Loucy (cell line): ENCODE measurements at regions not wholly inside any gene's neighbourhood (a gene's known extent, or its start where the extent isn't known, plus 50 kb on each side); places are given as distances from the start of the nearest gene placed in this dataset.

ENCODE experiments used
- H2AFZ ChIP-seq: fragments of 200-600 bp; sonication (generic); 2 replicates; pipeline ENCODE4 v1.6.0; 2016; ENCODE audit warnings: antibody characterized with exemption, mild to moderate bottlenecking, low read length, moderate library complexity
- H3F3A ChIP-seq: fragments of 200-600 bp; 2 replicates; pipeline ENCODE4 v1.6.0; 2016; ENCODE audit warnings: antibody characterized with exemption, low read depth, mild to moderate bottlenecking
- H3K27me3 ChIP-seq: fragments of 200-600 bp; sonication (generic); 2 replicates; pipeline ENCODE4 v1.6.1; 2014; ENCODE audit warnings: low read length, mild to moderate bottlenecking; ENCODE audit not compliant: insufficient read depth, poor library complexity, severe bottlenecking
- H3K36me3 ChIP-seq: fragments of 200-600 bp; sonication (generic); 2 replicates; pipeline ENCODE4 v1.6.1; 2016; ENCODE audit warnings: low read length; ENCODE audit not compliant: insufficient read depth
- H3K4me1 ChIP-seq: fragments of 200-600 bp; sonication (generic); 2 replicates; pipeline ENCODE4 v1.5.1; 2014; ENCODE audit warnings: low read length, mild to moderate bottlenecking; ENCODE audit not compliant: insufficient read depth, poor library complexity, severe bottlenecking
- H3K4me2 ChIP-seq: fragments of 200-600 bp; sonication (generic); 2 replicates; pipeline ENCODE4 v1.6.0; 2014; ENCODE audit warnings: antibody characterized with exemption, low read length, low read depth, mild to moderate bottlenecking; ENCODE audit not compliant: poor library complexity, severe bottlenecking
- H3K4me3 ChIP-seq: fragments of 200-600 bp; sonication (generic); 2 replicates; pipeline ENCODE4 v1.5.1; 2014; ENCODE audit warnings: low read length, mild to moderate bottlenecking, mixed read lengths; ENCODE audit not compliant: poor library complexity, severe bottlenecking
- H3K79me2 ChIP-seq: fragments of 200-600 bp; sonication (generic); 2 replicates; pipeline ENCODE4 v1.6.1; 2014; ENCODE audit warnings: low read length; ENCODE audit not compliant: insufficient read depth
- H3K9ac ChIP-seq: fragments of 200-600 bp; sonication (generic); 2 replicates; pipeline ENCODE4 v1.6.0; 2014; ENCODE audit warnings: mild to moderate bottlenecking, low read depth, low read length, moderate library complexity; ENCODE audit not compliant: poor library complexity, severe bottlenecking
- H3K9me2 ChIP-seq: fragments of 200-600 bp; sonication (generic); replicated peaks from 2 replicates; pipeline ENCODE4 v1.6.1; 2016; ENCODE audit warnings: low read depth, low read length, mixed read lengths
- H3K9me3 ChIP-seq: fragments of 200-600 bp; sonication (generic); 2 replicates; pipeline ENCODE4 v1.6.1; 2014; ENCODE audit warnings: mild to moderate bottlenecking, antibody characterized with exemption, low read length, low read depth; ENCODE audit not compliant: insufficient read depth
- H4K20me1 ChIP-seq: fragments of 200-600 bp; sonication (generic); 2 replicates; pipeline ENCODE4 v1.6.0; 2014; ENCODE audit warnings: antibody characterized with exemption, low read length, mild to moderate bottlenecking; ENCODE audit not compliant: insufficient read depth, poor library complexity, severe bottlenecking
- CTCF ChIP-seq: fragments of 200-600 bp; sonication (generic); conservative IDR thresholded peaks from 2 replicates; pipeline ENCODE4 v1.5.1; 2014; ENCODE audit warnings: mild to moderate bottlenecking, antibody characterized with exemption, low read length
- EZH2phosphoT487 ChIP-seq: fragments of 200-600 bp; IDR thresholded peaks from 2 replicates; pipeline ENCODE4 v1.6.1; 2018; ENCODE audit warnings: antibody characterized with exemption, mild to moderate bottlenecking, moderate library complexity, borderline replicate concordance

- Histone ChIP-seq H3K79me2 (no peaks in the 10 kb centered on the region), H3F3A (no peaks in the 10 kb centered on the region), H3K36me3 (no peaks in the 10 kb centered on the region), H3K4me1 (no peaks in the 10 kb centered on the region), H3K9me2 (no peaks in the 10 kb centered on the region), H3K9ac (no peak overlapping the region), H3K9me3 (no peaks in the 10 kb centered on the region), H3K4me2 (no peak overlapping the region), H4K20me1 (no peaks in the 10 kb centered on the region), H3K4me3 (no peak overlapping the region), H3K27me3 (no peaks in the 10 kb centered on the region), H2AFZ (no peak overlapping the region)
- TF ChIP-seq CTCF, result no peak
- no peak for TF ChIP-seq EZH2phosphoT487
Measured at GRCh38 chr18:77557046-77557587, 307.5 kb downstream of the GALR1 start.

DNA sequence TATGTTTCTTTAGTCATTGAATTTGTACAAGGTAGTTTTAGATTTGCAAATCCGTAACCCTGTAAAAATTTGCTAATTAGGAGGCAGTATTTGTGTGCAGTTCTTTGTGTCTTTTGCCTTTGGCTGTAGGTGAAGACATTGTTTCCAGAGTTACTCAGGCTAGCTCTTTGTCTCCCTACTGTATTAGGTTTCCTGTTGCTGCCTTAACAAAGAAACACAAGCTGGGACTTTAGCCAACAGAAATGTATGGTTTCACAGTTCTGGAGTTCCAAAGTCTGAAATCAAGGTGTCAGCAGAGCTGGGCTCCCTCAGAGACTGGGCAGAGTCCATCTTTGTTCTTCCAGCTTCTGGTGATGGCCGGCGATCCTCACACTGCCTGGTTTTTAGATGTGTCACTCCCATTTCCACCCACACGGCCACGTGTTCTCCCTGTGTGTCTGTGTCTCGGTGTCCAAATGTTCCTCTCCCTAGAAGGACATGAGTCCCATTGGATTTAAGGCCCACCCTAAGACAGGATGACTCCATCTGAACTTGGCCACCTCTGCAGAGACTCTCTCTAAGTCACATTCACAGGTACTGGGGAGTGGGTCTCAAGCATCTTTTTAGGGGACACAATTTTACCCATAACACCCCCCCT, 309.7 kb downstream of the GALR1 start:
- Histone ChIP-seq H2AFZ (no peak overlapping the region), H3K4me2 (no peak overlapping the region), H3K4me1 (no peaks in the 10 kb centered on the region), H3F3A (no peaks in the 10 kb centered on the region), H4K20me1 (no peaks in the 10 kb centered on the region), H3K9me2 (no peaks in the 10 kb centered on the region), H3K9me3 (no peaks in the 10 kb centered on the region), H3K9ac (no peak overlapping the region), H3K4me3 (no peak overlapping the region), H3K79me2 (no peaks in the 10 kb centered on the region), H3K36me3 (no peaks in the 10 kb centered on the region), H3K27me3 (no peaks in the 10 kb centered on the region)
- no peak for TF ChIP-seq CTCF
- TF ChIP-seq EZH2phosphoT487, result no peak

GRCh38 chr18:77560341-77560992, 310.8 kb downstream of the GALR1 start:
- no peaks in the 10 kb centered on the region for H3K79me2 ChIP-seq
- TF ChIP-seq EZH2phosphoT487 (no peak), CTCF (no peak)
- no peaks in the 10 kb centered on the region for H3F3A ChIP-seq
- H2AFZ ChIP-seq, result no peak overlapping the region
- no peaks in the 10 kb centered on the region for H3K4me1 ChIP-seq
- no peaks in the 10 kb centered on the region for H3K9me2 ChIP-seq
- no peaks in the 10 kb centered on the region for H3K9me3 ChIP-seq
- no peaks in the 10 kb centered on the region for H3K36me3 ChIP-seq
- no peaks in the 10 kb centered on the region for H3K27me3 ChIP-seq
- H3K9ac ChIP-seq, result no peak overlapping the region
- no peak overlapping the region for H3K4me3 ChIP-seq
- no peaks in the 10 kb centered on the region for H4K20me1 ChIP-seq
- no peak overlapping the region for H3K4me2 ChIP-seq
